ENCODE measurements at regions not wholly inside any gene's neighbourhood (a gene's known extent, or its start where the extent isn't known, plus 50 kb on each side); places are given as distances from the start of the nearest gene placed in this dataset.

- Mint-ChIP-seq H3K9me3 (peaks cover 3 to 8% of the 10 kb centered on the region in 2 donors), H3K27me3 (no peaks in the 10 kb centered on the region), H3K36me3 (ENCODE audit: insufficient read depth) (no peaks in the 10 kb centered on the region), H3K4me1 (ENCODE audit: low read depth in 2 of 2) (no peaks in the 10 kb centered on the region), H3K4me3 (no peak overlapping the region), H3K27ac (no peak overlapping the region)
- ATAC-seq (replicated peaks) (no peak), DNase-seq (no peak)
Observed at GRCh38 chr10:83577421-83577820, 561.9 kb upstream of the GHITM start.

GRCh38 chr10:83580373-83581012, 558.8 kb upstream of the GHITM start:
- ATAC-seq (replicated peaks) (no peak), DNase-seq (no peak)
- H3K27me3 Mint-ChIP-seq: no peaks in the 10 kb centered on the region
- H3K4me1 Mint-ChIP-seq (ENCODE audit: low read depth in 2 of 2): no peaks in the 10 kb centered on the region
- H3K27ac Mint-ChIP-seq: no peak overlapping the region
- no peaks in the 10 kb centered on the region for H3K36me3 Mint-ChIP-seq (ENCODE audit: insufficient read depth)
- peaks cover 3 to 14% of the 10 kb centered on the region in 2 donors for H3K9me3 Mint-ChIP-seq
- no peak overlapping the region for H3K4me3 Mint-ChIP-seq

GRCh38 chr10:83582407-83583095, 556.8 kb upstream of the GHITM start:
- H3K27me3 Mint-ChIP-seq: no peaks in the 10 kb centered on the region
- no peak overlapping the region for H3K4me3 Mint-ChIP-seq
- H3K4me1 Mint-ChIP-seq (ENCODE audit: low read depth in 2 of 2): no peaks in the 10 kb centered on the region

GRCh38 chr10:83585686-83586085, 553.6 kb upstream of the GHITM start:
- peaks cover 3% of the 10 kb centered on the region for H3K36me3 Mint-ChIP-seq (ENCODE audit: insufficient read depth)
- no peaks in the 10 kb centered on the region for H3K4me1 Mint-ChIP-seq (ENCODE audit: low read depth in 2 of 2)
- no peak for ATAC-seq (replicated peaks)
- H3K27ac Mint-ChIP-seq: no peak overlapping the region
- H3K27me3 Mint-ChIP-seq: no peaks in the 10 kb centered on the region
- no peak for DNase-seq
- peaks cover 0 to 7% of the 10 kb centered on the region in 2 donors for H3K9me3 Mint-ChIP-seq
- no peak overlapping the region for H3K4me3 Mint-ChIP-seq

More at GRCh38 chr10:83582407-83583095, 556.8 kb upstream of the GHITM start:
- Mint-ChIP-seq H3K27ac (no peak overlapping the region), H3K9me3 (peaks cover 3 to 9% of the 10 kb centered on the region in 2 donors), H3K36me3 (ENCODE audit: insufficient read depth) (peaks cover 3% of the 10 kb centered on the region)
- DNase-seq (no peak), ATAC-seq (replicated peaks) (no peak)

GRCh38 chr10:83592337-83592935, 546.9 kb upstream of the GHITM start:
- Mint-ChIP-seq H3K4me1 (ENCODE audit: low read depth in 2 of 2) (no peaks in the 10 kb centered on the region), H3K27me3 (no peaks in the 10 kb centered on the region), H3K4me3 (no peak overlapping the region), H3K9me3 (peaks cover 4 to 19% of the 10 kb centered on the region in 2 donors), H3K27ac (no peak overlapping the region), H3K36me3 (ENCODE audit: insufficient read depth) (no peaks in the 10 kb centered on the region)
- no peak for ATAC-seq (replicated peaks)
- DNase-seq: no peak

- DNase-seq (no peak), ATAC-seq (replicated peaks) (peak; percentile 49)
Observed at GRCh38 chr10:83603708-83604107, 535.6 kb upstream of the GHITM start.

GRCh38 chr10:83605783-83606630, 533.3 kb upstream of the GHITM start:
- Mint-ChIP-seq H3K4me1 (ENCODE audit: low read depth in 2 of 2) (no peaks in the 10 kb centered on the region), H3K27ac (no peak overlapping the region), H3K27me3 (no peaks in the 10 kb centered on the region), H3K4me3 (no peak overlapping the region), H3K9me3 (peaks cover 0 to 2% of the 10 kb centered on the region in 2 donors), H3K36me3 (ENCODE audit: insufficient read depth) (no peaks in the 10 kb centered on the region)
- DNase-seq: no peak
- no peak for ATAC-seq (replicated peaks)

More at GRCh38 chr10:83603708-83604107, 535.6 kb upstream of the GHITM start:
- Mint-ChIP-seq H3K36me3 (ENCODE audit: insufficient read depth) (no peaks in the 10 kb centered on the region), H3K27ac (no peak overlapping the region), H3K4me1 (ENCODE audit: low read depth in 2 of 2) (no peaks in the 10 kb centered on the region), H3K9me3 (peaks cover 0 to 2% of the 10 kb centered on the region in 2 donors), H3K4me3 (peak overlapping the region in 1 of 2 donors; percentile 4), H3K27me3 (no peaks in the 10 kb centered on the region)

GRCh38 chr10:83607959-83608745, 531.2 kb upstream of the GHITM start:
- Mint-ChIP-seq H3K27me3 (no peaks in the 10 kb centered on the region), H3K9me3 (peaks cover 0 to 2% of the 10 kb centered on the region in 2 donors), H3K4me1 (ENCODE audit: low read depth in 2 of 2) (no peaks in the 10 kb centered on the region), H3K36me3 (ENCODE audit: insufficient read depth) (no peaks in the 10 kb centered on the region), H3K4me3 (no peak overlapping the region), H3K27ac (no peak overlapping the region)
- ATAC-seq (replicated peaks) (no peak), DNase-seq (no peak)

GRCh38 chr10:83612050-83612449, 527.3 kb upstream of the GHITM start:
- Mint-ChIP-seq H3K27me3 (no peaks in the 10 kb centered on the region), H3K36me3 (ENCODE audit: insufficient read depth) (no peaks in the 10 kb centered on the region), H3K4me1 (ENCODE audit: low read depth in 2 of 2) (no peaks in the 10 kb centered on the region), H3K4me3 (no peak overlapping the region), H3K27ac (no peak overlapping the region), H3K9me3 (peaks cover 2 to 9% of the 10 kb centered on the region in 2 donors)
- ATAC-seq (replicated peaks) (no peak), DNase-seq (no peak)

GRCh38 chr10:83612746-83613145, 526.6 kb upstream of the GHITM start:
- DNase-seq (no peak), ATAC-seq (replicated peaks) (no peak)
- Mint-ChIP-seq H3K27me3 (no peaks in the 10 kb centered on the region), H3K27ac (no peak overlapping the region), H3K9me3 (peaks cover 0 to 9% of the 10 kb centered on the region in 2 donors), H3K4me1 (ENCODE audit: low read depth in 2 of 2) (no peaks in the 10 kb centered on the region), H3K4me3 (no peak overlapping the region), H3K36me3 (ENCODE audit: insufficient read depth) (no peaks in the 10 kb centered on the region)

GRCh38 chr10:83617172-83617571, 522.1 kb upstream of the GHITM start:
- H3K4me1 Mint-ChIP-seq (ENCODE audit: low read depth in 2 of 2): no peaks in the 10 kb centered on the region
- no peaks in the 10 kb centered on the region for H3K36me3 Mint-ChIP-seq (ENCODE audit: insufficient read depth)
- no peak overlapping the region for H3K27ac Mint-ChIP-seq
- peaks cover 0 to 9% of the 10 kb centered on the region in 2 donors for H3K9me3 Mint-ChIP-seq
- DNase-seq (no peak), ATAC-seq (replicated peaks) (no peak)
- no peak overlapping the region for H3K4me3 Mint-ChIP-seq
- no peaks in the 10 kb centered on the region for H3K27me3 Mint-ChIP-seq

- Mint-ChIP-seq H3K4me1 (ENCODE audit: low read depth in 2 of 2) (no peaks in the 10 kb centered on the region), H3K27ac (no peak overlapping the region), H3K9me3 (peaks cover 0 to 9% of the 10 kb centered on the region in 2 donors), H3K36me3 (ENCODE audit: insufficient read depth) (no peaks in the 10 kb centered on the region), H3K4me3 (no peak overlapping the region), H3K27me3 (no peaks in the 10 kb centered on the region)
- ATAC-seq (replicated peaks) (no peak), DNase-seq (no peak)
Observed at GRCh38 chr10:83617692-83618545, 521.4 kb upstream of the GHITM start.
